Right atrium auricular region (tissue), 2 donors: ENCODE measurements at regions not wholly inside any gene's neighbourhood (a gene's known extent, or its start where the extent isn't known, plus 50 kb on each side); places are given as distances from the start of the nearest gene placed in this dataset.

Experiments used
- DNase-seq: peaks from one replicate; pipeline ENCODE4 v3.0.0-alpha.2; 2019; ENCODE audit warnings: low spot score
- H3K27ac ChIP-seq, 2 donors: fragments of 200-600 bp; sonication (generic); 1 replicate in 1 of 2; 2 replicates in 1 of 2; pipeline ENCODE4 v1.5.1; 2016 to 2019
- H3K27me3 ChIP-seq, 2 donors: fragments of 200-600 bp; sonication (generic); one replicate each; pipeline versions ENCODE4 v1.5.1 to v1.6.0; 2017 to 2019
- H3K36me3 ChIP-seq: fragments of 200-600 bp; sonication (generic); one replicate; pipeline ENCODE4 v1.5.1; 2016
- H3K4me1 ChIP-seq, 2 donors: fragments of 200-600 bp; sonication (generic); one replicate each; pipeline versions ENCODE4 v1.5.1 to v1.6.0; 2017 to 2019
- H3K4me3 ChIP-seq, 2 donors: fragments of 200-600 bp; sonication (generic); 1 replicate in 1 of 2; 2 replicates in 1 of 2; pipeline ENCODE4 v1.5.1; 2017 to 2019; ENCODE audit warnings: mild to moderate bottlenecking in 1 of 2, moderate library complexity in 1 of 2
- H3K9me3 ChIP-seq, 2 donors: fragments of 200-600 bp; sonication (generic); one replicate each; pipeline ENCODE4 v1.5.1; 2019
- CTCF ChIP-seq, 2 donors: fragments of 200-600 bp; sonication (generic); IDR thresholded peaks; one replicate each; pipeline ENCODE4 v1.5.1; 2019; ENCODE audit warnings: antibody characterized with exemption in 2 of 2

DNA sequence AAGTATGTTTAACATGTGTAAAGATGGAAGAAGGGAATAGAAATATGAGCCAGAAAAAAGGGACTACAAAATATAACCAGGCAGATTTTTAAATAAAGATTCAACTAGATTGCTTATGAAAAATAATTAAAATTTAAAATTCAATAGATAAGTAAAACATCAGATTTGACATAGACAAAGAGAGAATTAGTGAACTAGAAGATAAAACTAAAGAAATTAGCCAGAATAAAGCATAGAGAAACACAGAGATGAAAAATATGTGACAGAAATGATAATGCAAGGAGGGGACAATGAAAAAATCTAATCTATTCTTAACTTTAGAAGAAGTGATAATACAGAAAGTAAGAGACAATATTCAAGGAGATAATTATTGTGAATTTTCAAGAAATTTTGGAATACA, 222.6 kb upstream of the PMFBP1 start:
- no peak for TF ChIP-seq CTCF (IDR thresholded peaks at IDR 0.05)
- Histone ChIP-seq H3K27me3 (no peaks in the 10 kb centered on the region), H3K4me3 (no peak overlapping the region), H3K27ac (no peak overlapping the region), H3K9me3 (peaks cover 0 to 13% of the 10 kb centered on the region in 2 donors), H3K36me3 (no peaks in the 10 kb centered on the region), H3K4me1 (no peaks in the 10 kb centered on the region)
- no peak for DNase-seq

DNA sequence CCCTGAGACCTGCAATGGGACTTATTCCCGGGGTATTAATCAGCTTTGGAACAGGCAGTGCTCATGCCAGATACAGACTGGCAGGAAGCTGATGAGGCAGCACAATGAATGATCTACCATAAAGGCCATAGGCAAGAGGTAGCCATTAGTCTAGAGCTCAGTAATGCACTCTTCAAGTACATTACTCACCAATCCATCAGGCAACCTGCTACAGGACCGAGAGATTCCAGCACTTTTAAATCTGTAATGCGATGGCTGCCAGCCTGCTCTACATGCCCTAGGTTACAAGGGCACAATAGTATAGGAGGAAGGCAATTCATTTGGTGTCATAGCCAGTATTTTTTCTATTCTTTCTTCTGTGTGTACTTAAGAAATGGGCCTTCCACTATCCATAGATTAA, 217.8 kb upstream of the PMFBP1 start:
- TF ChIP-seq CTCF (IDR thresholded peaks at IDR 0.05): no peak
- no peak for DNase-seq
- H3K27ac ChIP-seq: no peak overlapping the region

DNA sequence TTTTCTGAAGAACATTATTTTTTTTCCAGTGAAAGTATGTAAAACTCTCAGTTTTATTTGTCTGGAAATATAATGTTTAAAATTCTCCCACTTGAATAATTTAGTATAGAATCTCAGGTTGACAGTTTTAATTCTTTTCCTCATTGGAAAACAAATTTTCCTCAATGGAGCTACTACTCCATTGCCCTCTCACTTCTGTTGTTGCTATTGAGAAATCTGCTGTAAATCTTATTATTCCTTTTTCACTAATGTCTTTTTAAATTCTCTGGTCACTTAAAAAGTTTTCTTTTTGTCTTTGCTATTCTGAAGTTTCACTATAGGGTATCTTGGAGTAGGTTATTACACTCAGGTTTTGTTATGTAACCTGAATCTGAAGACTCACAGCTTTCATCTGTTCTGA, 216.1 kb upstream of the PMFBP1 start:
- Histone ChIP-seq H3K36me3 (no peaks in the 10 kb centered on the region), H3K9me3 (peaks cover 0 to 12% of the 10 kb centered on the region in 2 donors), H3K27ac (no peak overlapping the region), H3K4me3 (no peak overlapping the region), H3K4me1 (no peaks in the 10 kb centered on the region), H3K27me3 (no peaks in the 10 kb centered on the region)
- no peak for TF ChIP-seq CTCF (IDR thresholded peaks at IDR 0.05)
- no peak for DNase-seq

More for the DNA sequence above, 217.8 kb upstream of the PMFBP1 start:
- peaks cover 0 to 22% of the 10 kb centered on the region in 2 donors for H3K9me3 ChIP-seq
- no peaks in the 10 kb centered on the region for H3K4me1 ChIP-seq
- no peak overlapping the region for H3K4me3 ChIP-seq
- no peaks in the 10 kb centered on the region for H3K36me3 ChIP-seq
- H3K27me3 ChIP-seq: no peaks in the 10 kb centered on the region

DNA sequence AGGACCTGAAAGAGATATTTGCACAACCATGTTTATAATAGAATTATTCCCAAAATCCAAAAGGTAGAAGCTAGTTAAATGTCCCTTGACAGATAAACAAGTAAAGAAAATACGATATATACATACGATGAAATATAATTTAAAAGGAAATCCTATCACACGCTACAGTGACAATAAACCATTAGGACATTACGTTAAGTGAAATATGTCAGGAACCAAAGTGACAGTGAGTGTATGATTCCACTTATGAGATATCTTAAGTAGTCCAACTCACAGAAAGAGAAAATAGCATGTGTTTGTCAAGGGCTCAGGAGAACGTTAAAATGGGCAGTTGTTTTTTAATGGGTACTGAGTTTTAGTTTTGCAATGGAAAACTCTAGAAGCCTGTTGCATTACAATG, 212.7 kb upstream of the PMFBP1 start:
- H3K36me3 ChIP-seq: no peaks in the 10 kb centered on the region
- no peak overlapping the region for H3K27ac ChIP-seq
- peaks cover 0 to 22% of the 10 kb centered on the region in 2 donors for H3K9me3 ChIP-seq
- H3K4me3 ChIP-seq: no peak overlapping the region
- DNase-seq: no peak
- no peak for TF ChIP-seq CTCF (IDR thresholded peaks at IDR 0.05)
- no peaks in the 10 kb centered on the region for H3K4me1 ChIP-seq
- H3K27me3 ChIP-seq: no peaks in the 10 kb centered on the region

GRCh38 chr16:72380283-72380682, 208.3 kb upstream of the PMFBP1 start:
- no peak overlapping the region for H3K4me3 ChIP-seq
- H3K36me3 ChIP-seq: no peaks in the 10 kb centered on the region
- DNase-seq: no peak
- no peaks in the 10 kb centered on the region for H3K27me3 ChIP-seq
- H3K4me1 ChIP-seq: no peaks in the 10 kb centered on the region
- no peak for TF ChIP-seq CTCF (IDR thresholded peaks at IDR 0.05)
- H3K9me3 ChIP-seq: peaks cover 0 to 10% of the 10 kb centered on the region in 2 donors
- no peak overlapping the region for H3K27ac ChIP-seq

- DNase-seq: no peak
- TF ChIP-seq CTCF (IDR thresholded peaks at IDR 0.05): no peak
- Histone ChIP-seq H3K4me3 (no peak overlapping the region), H3K9me3 (no peaks in the 10 kb centered on the region), H3K27me3 (no peaks in the 10 kb centered on the region), H3K4me1 (no peaks in the 10 kb centered on the region), H3K27ac (no peak overlapping the region), H3K36me3 (no peaks in the 10 kb centered on the region)
Observed at GRCh38 chr16:72373201-72373600, 201.2 kb upstream of the PMFBP1 start.
